CD1c-positive myeloid dendritic cell (primary cell): ENCODE measurements at regions not wholly inside any gene's neighbourhood (a gene's known extent, or its start where the extent isn't known, plus 50 kb on each side); places are given as distances from the start of the nearest gene placed in this dataset.

Experiments used
- DNase-seq: peaks from one replicate; pipeline ENCODE4 v3.0.0-alpha.2; 2016; ENCODE audit errors: extremely low spot score

GRCh38 chr14:89015016-89015415 is 190.6 kb downstream of the TTC8 start:
- DNase-seq, result no peak

GRCh38 chr14:89017417-89017816 is 193.0 kb downstream of the TTC8 start:
- no peak for DNase-seq

- no peak for DNase-seq
Measured at GRCh38 chr14:89022274-89022673, 197.8 kb downstream of the TTC8 start.

- DNase-seq, result no peak
Measured at GRCh38 chr14:89024691-89025090, 200.2 kb downstream of the TTC8 start.

GRCh38 chr14:89025561-89026236 is 201.2 kb downstream of the TTC8 start:
- DNase-seq, result peak; percentile 60

GRCh38 chr14:89027097-89027740 is 202.8 kb downstream of the TTC8 start:
- DNase-seq, result peak; percentile 75

GRCh38 chr14:89028462-89029134 is 204.1 kb downstream of the TTC8 start:
- no peak for DNase-seq

GRCh38 chr14:89029961-89030694 is 205.7 kb downstream of the TTC8 start:
- no peak for DNase-seq

- DNase-seq, result no peak
Measured at GRCh38 chr14:89030921-89031320, 206.5 kb downstream of the TTC8 start.

- DNase-seq, result no peak
Measured at GRCh38 chr14:89032086-89032649, 207.7 kb downstream of the TTC8 start.

- no peak for DNase-seq
Measured at GRCh38 chr14:89033756-89034155, 209.3 kb downstream of the TTC8 start.

- no peak for DNase-seq
Measured at GRCh38 chr14:89036371-89036770, 211.9 kb downstream of the TTC8 start.

- DNase-seq, result no peak
Measured at GRCh38 chr14:89037065-89037464, 212.6 kb downstream of the TTC8 start.

GRCh38 chr14:89040080-89040459 is 215.6 kb downstream of the TTC8 start:
- no peak for DNase-seq

GRCh38 chr14:89040460-89041256 is 216.2 kb downstream of the TTC8 start:
- DNase-seq, result peak; percentile 83

GRCh38 chr14:89041257-89041582 is 216.8 kb downstream of the TTC8 start:
- DNase-seq, result no peak

- no peak for DNase-seq
Measured at GRCh38 chr14:89042021-89042420, 217.6 kb downstream of the TTC8 start.

- DNase-seq, result no peak
Measured at GRCh38 chr14:89053303-89053702, 228.9 kb downstream of the TTC8 start.

- no peak for DNase-seq
Measured at GRCh38 chr14:89056394-89056793, 231.9 kb downstream of the TTC8 start.

GRCh38 chr14:89058697-89059096 is 234.2 kb downstream of the TTC8 start:
- peak; percentile 51 for DNase-seq

- no peak for DNase-seq
Measured at GRCh38 chr14:89060191-89060590, 235.7 kb downstream of the TTC8 start.
